Vagina (tissue), 2 donors: ENCODE measurements at regions not wholly inside any gene's neighbourhood (a gene's known extent, or its start where the extent isn't known, plus 50 kb on each side); places are given as distances from the start of the nearest gene placed in this dataset.

Source experiments
- DNase-seq, 2 donors: peaks; one replicate each; pipeline ENCODE4 v3.0.0-alpha.2; 2017; ENCODE audit errors: extremely low spot score in 2 of 2
- H3K27ac ChIP-seq: fragments of 200-600 bp; sonication (generic); one replicate; pipeline ENCODE4 v1.5.1; 2019
- H3K27me3 ChIP-seq: fragments of 200-600 bp; sonication (generic); one replicate; pipeline ENCODE4 v1.5.1; 2019
- H3K36me3 ChIP-seq, 2 donors: fragments of 200-600 bp; sonication (generic); one replicate each; pipeline ENCODE4 v1.5.1; 2017 to 2019
- H3K4me1 ChIP-seq: fragments of 200-600 bp; sonication (generic); one replicate; pipeline ENCODE4 v1.5.1; 2019
- H3K4me3 ChIP-seq, 2 donors: fragments of 200-600 bp; sonication (generic); 1 replicate in 1 of 2; 2 replicates in 1 of 2; pipeline ENCODE4 v1.5.1; 2016 to 2019
- H3K9me3 ChIP-seq: fragments of 200-600 bp; sonication (generic); one replicate; pipeline ENCODE4 v1.5.1; 2019
- CTCF ChIP-seq, 3 experiments: fragments of 450-650 bp in 2 of 3; fragments of 200-600 bp in 1 of 3; sonication (generic) in 1 of 3; IDR thresholded peaks; one replicate each; pipeline ENCODE4 v1.5.1; 2017 to 2019; ENCODE audit warnings: antibody characterized with exemption in 3 of 3, mild to moderate bottlenecking in 2 of 3, moderate library complexity in 2 of 3
- POLR2A ChIP-seq, 2 donors: fragments of 450-650 bp; IDR thresholded peaks; one replicate each; pipeline ENCODE4 v1.6.1; 2017; ENCODE audit warnings: antibody characterized with exemption in 2 of 2, mild to moderate bottlenecking in 2 of 2, moderate library complexity in 2 of 2
- POLR2AphosphoS5 ChIP-seq, 2 donors: sonication (generic); formaldehyde crosslinking; IDR thresholded peaks; one replicate each; pipeline ENCODE4 v1.9.0; 2017; ENCODE audit warnings: antibody characterized with exemption in 2 of 2, mild to moderate bottlenecking in 2 of 2, low read depth in 1 of 2; ENCODE audit not compliant: insufficient read depth in 1 of 2
- intact Hi-C: fragments of 100-400 bp; cut with DNase I; formaldehyde crosslinking; loops from one replicate; pipeline ENCODE4 v1.15.1; 2023

DNA sequence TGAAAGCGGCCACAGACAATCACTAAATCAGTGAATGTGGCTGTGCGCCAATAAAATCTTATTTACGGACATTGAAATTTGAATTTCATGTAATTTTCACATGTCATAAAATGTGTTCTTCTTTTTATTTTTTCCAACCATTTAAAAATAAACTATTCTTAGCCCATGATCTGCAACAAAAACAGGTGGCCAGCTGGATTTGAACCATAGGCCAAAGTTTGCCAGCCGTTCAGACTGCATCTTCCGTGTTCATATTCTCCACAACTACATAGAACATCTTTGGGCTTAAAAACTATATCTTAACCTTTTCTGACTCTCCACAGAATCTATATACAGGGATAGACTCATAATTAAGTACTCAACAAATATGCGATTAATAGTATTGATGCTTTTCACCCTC is 81.2 kb upstream of the RALGPS2 start:
- TF ChIP-seq CTCF (IDR thresholded peaks at IDR 0.05), result no peak
- no peak for TF ChIP-seq POLR2A (IDR thresholded peaks at IDR 0.05)
- no peak for TF ChIP-seq POLR2AphosphoS5 (IDR thresholded peaks at IDR 0.05; ENCODE audit: insufficient read depth in 1 of 2, low read depth in 1 of 2)
- no peak for DNase-seq
- intact Hi-C loops, result no loop called here
- H3K27ac ChIP-seq, result no peak overlapping the region
- no peak overlapping the region for H3K4me3 ChIP-seq
- no peaks in the 10 kb centered on the region for H3K9me3 ChIP-seq
- no peaks in the 10 kb centered on the region for H3K4me1 ChIP-seq
- H3K36me3 ChIP-seq, result no peaks in the 10 kb centered on the region
- H3K27me3 ChIP-seq, result no peaks in the 10 kb centered on the region

DNA sequence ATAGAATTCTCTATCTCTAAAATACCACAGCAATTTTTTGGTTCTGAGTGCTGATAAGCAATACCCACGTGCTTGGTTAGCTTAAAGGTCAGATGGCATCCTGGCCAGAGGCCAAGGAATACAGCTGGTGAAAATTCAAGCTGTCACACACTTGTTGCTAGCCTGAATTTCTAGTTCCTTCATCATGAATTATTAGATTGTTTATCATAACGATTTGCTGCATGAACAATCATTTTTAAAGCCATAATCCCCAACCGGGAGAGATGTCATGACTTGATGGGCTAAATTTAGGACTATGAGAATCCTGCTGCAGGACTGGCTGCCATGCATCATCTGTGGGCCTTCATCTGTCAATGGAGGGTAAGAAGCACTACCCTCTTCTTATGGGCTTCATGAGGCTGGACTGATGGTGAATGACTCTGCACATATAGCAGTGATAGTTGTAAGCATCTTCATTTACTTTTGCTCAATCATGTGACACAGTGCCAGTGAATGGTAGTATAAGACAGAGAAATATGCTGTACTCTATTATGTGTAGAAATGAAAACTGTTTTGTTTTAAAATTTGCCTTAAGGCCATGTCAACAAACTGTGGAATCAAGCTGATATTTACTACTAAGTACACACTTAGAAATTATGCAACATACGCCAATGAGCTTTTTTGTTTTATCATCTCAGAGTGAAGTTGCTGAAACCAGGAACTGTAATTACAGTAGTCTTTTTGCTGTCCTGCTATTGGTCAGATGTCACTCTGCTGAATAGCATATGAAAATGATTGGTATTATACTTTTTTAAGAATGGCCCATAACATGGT is 80.5 kb upstream of the RALGPS2 start:
- H3K36me3 ChIP-seq, result no peaks in the 10 kb centered on the region
- DNase-seq, result no peak
- intact Hi-C loops, result no loop called here

GRCh38 chr1:178645157-178645807 is 79.8 kb upstream of the RALGPS2 start:
- intact Hi-C loops, result no loop called here
- TF ChIP-seq POLR2AphosphoS5 (IDR thresholded peaks at IDR 0.05; ENCODE audit: insufficient read depth in 1 of 2, low read depth in 1 of 2) (no peak), POLR2A (IDR thresholded peaks at IDR 0.05) (no peak), CTCF (IDR thresholded peaks at IDR 0.05) (no peak)

More for the DNA sequence above, 80.5 kb upstream of the RALGPS2 start:
- Histone ChIP-seq H3K4me3 (no peak overlapping the region), H3K9me3 (no peaks in the 10 kb centered on the region), H3K27me3 (no peaks in the 10 kb centered on the region), H3K27ac (no peak overlapping the region), H3K4me1 (no peaks in the 10 kb centered on the region)
- TF ChIP-seq POLR2A (IDR thresholded peaks at IDR 0.05), result no peak

GRCh38 chr1:178645808-178646200 is 79.2 kb upstream of the RALGPS2 start:
- Histone ChIP-seq H3K36me3 (no peaks in the 10 kb centered on the region), H3K9me3 (no peaks in the 10 kb centered on the region), H3K27me3 (no peaks in the 10 kb centered on the region), H3K4me1 (no peaks in the 10 kb centered on the region), H3K4me3 (no peak overlapping the region), H3K27ac (no peak overlapping the region)
- DNase-seq, result no peak
- no peak for TF ChIP-seq POLR2AphosphoS5 (IDR thresholded peaks at IDR 0.05; ENCODE audit: insufficient read depth in 1 of 2, low read depth in 1 of 2)
- TF ChIP-seq POLR2A (IDR thresholded peaks at IDR 0.05), result no peak
- no peak for TF ChIP-seq CTCF (IDR thresholded peaks at IDR 0.05)
- intact Hi-C loops, result no loop called here

More at GRCh38 chr1:178645157-178645807, 79.8 kb upstream of the RALGPS2 start:
- H3K4me1 ChIP-seq, result no peaks in the 10 kb centered on the region
- no peak for DNase-seq
- no peaks in the 10 kb centered on the region for H3K27me3 ChIP-seq
- no peaks in the 10 kb centered on the region for H3K36me3 ChIP-seq
- no peak overlapping the region for H3K4me3 ChIP-seq
- no peak overlapping the region for H3K27ac ChIP-seq
- H3K9me3 ChIP-seq, result no peaks in the 10 kb centered on the region

GRCh38 chr1:178646821-178647220 is 78.2 kb upstream of the RALGPS2 start:
- no peaks in the 10 kb centered on the region for H3K36me3 ChIP-seq
- DNase-seq, result no peak
- no peaks in the 10 kb centered on the region for H3K9me3 ChIP-seq
- H3K4me1 ChIP-seq, result no peaks in the 10 kb centered on the region
- no peak for TF ChIP-seq CTCF (IDR thresholded peaks at IDR 0.05)
- TF ChIP-seq POLR2AphosphoS5 (IDR thresholded peaks at IDR 0.05; ENCODE audit: insufficient read depth in 1 of 2, low read depth in 1 of 2), result no peak
- no peak for TF ChIP-seq POLR2A (IDR thresholded peaks at IDR 0.05)
- H3K27me3 ChIP-seq, result no peaks in the 10 kb centered on the region
- no peak overlapping the region for H3K4me3 ChIP-seq
- intact Hi-C loops, result no loop called here
- no peak overlapping the region for H3K27ac ChIP-seq
